ENCODE measurements at regions not wholly inside any gene's neighbourhood (a gene's known extent, or its start where the extent isn't known, plus 50 kb on each side); places are given as distances from the start of the nearest gene placed in this dataset.

GRCh38 chr10:14403881-14404623 is 73.3 kb upstream of the FRMD4A start (continued):
- TF ChIP-seq ZNF532 (CRISPR knock-in tag; IDR thresholded peaks at IDR 0.05; ENCODE audit: borderline replicate concordance) (no peak), SOX15 (CRISPR knock-in tag; IDR thresholded peaks at IDR 0.05) (no peak)

- ChIA-PET POLR2A (interaction anchor here (0.6 kb wide), 1 partner anchor 64 kb away, joined by 3 read pairs; no protein-coding TSS in a partner anchor), CTCF (no interaction called here)
- ATAC-seq (no peak), DNase-seq (ENCODE audit: low spot score) (no peak)
- Mint-ChIP-seq H3K36me3 (peaks cover 3% of the 10 kb centered on the region; the same call in 1 of the 2 replicates), H3K4me1 (peaks cover 18% of the 10 kb centered on the region), H3K9me3 (peaks cover 25% of the 10 kb centered on the region), H3K4me3 (no peak overlapping the region), H3K27ac (no peak overlapping the region), H3K27me3 (ENCODE audit: low read depth) (no peaks in the 10 kb centered on the region)
- TF ChIP-seq CREM (CRISPR knock-in tag; IDR thresholded peaks at IDR 0.05) (no peak), ELF4 (CRISPR knock-in tag; IDR thresholded peaks at IDR 0.05; ENCODE audit: low read depth) (no peak), NR2C2 (CRISPR knock-in tag; IDR thresholded peaks at IDR 0.05) (no peak), CBFB (CRISPR knock-in tag; IDR thresholded peaks at IDR 0.05; ENCODE audit: low read depth) (no peak), JUN (CRISPR knock-in tag; IDR thresholded peaks at IDR 0.05) (no peak)
Measured at GRCh38 chr10:14403359-14403758, 72.6 kb upstream of the FRMD4A start.

- Mint-ChIP-seq H3K4me3 (no peak overlapping the region), H3K4me1 (peaks cover 15% of the 10 kb centered on the region), H3K36me3 (peaks cover 3% of the 10 kb centered on the region; the same call in 1 of the 2 replicates), H3K27me3 (ENCODE audit: low read depth) (no peaks in the 10 kb centered on the region), H3K27ac (no peak overlapping the region), H3K9me3 (peaks cover 30% of the 10 kb centered on the region)
- ATAC-seq (no peak), DNase-seq (ENCODE audit: low spot score) (no peak)
- CTCF ChIA-PET: interaction anchor here (0.6 to 1.0 kb wide), 2 partner anchors 156 to 203 kb away, joined by 3 read pairs; no protein-coding TSS in a partner anchor
- POLR2A ChIA-PET: no interaction called here
- TF ChIP-seq IRF2 (CRISPR knock-in tag; IDR thresholded peaks at IDR 0.05; ENCODE audit: borderline replicate concordance, low read depth): no peak
- no peak for TF ChIP-seq IRF1 (CRISPR knock-in tag; IDR thresholded peaks at IDR 0.05)
- TF ChIP-seq NFATC4 (CRISPR knock-in tag; IDR thresholded peaks at IDR 0.05): no peak
- TF ChIP-seq MLX (CRISPR knock-in tag; IDR thresholded peaks at IDR 0.05): no peak
- TF ChIP-seq GTF2I (CRISPR knock-in tag; conservative IDR thresholded peaks at IDR 0.05): no peak
- TF ChIP-seq ATF3 (CRISPR knock-in tag; conservative IDR thresholded peaks at IDR 0.05): no peak
- no peak for TF ChIP-seq NFYB (CRISPR knock-in tag; conservative IDR thresholded peaks at IDR 0.05; ENCODE audit: low read depth)
- TF ChIP-seq ZNF138 (CRISPR knock-in tag; conservative IDR thresholded peaks at IDR 0.05): no peak
- TF ChIP-seq MAX (CRISPR knock-in tag; IDR thresholded peaks at IDR 0.05): no peak
- TF ChIP-seq SMAD4 (CRISPR knock-in tag; IDR thresholded peaks at IDR 0.05): no peak
- TF ChIP-seq MYBL2 (CRISPR knock-in tag; IDR thresholded peaks at IDR 0.05): no peak
- TF ChIP-seq ATF2 (CRISPR knock-in tag; IDR thresholded peaks at IDR 0.05; ENCODE audit: borderline replicate concordance, low read depth): no peak
- no peak for TF ChIP-seq ERG (CRISPR knock-in tag; IDR thresholded peaks at IDR 0.05)
- TF ChIP-seq PRDM15 (CRISPR knock-in tag; IDR thresholded peaks at IDR 0.05): no peak
Measured at GRCh38 chr10:14399641-14400040, 68.9 kb upstream of the FRMD4A start.

Data from WTC11 (cell line).